Tibial nerve (tissue), 4 donors: ENCODE measurements at regions not wholly inside any gene's neighbourhood (a gene's known extent, or its start where the extent isn't known, plus 50 kb on each side); places are given as distances from the start of the nearest gene placed in this dataset.

Source experiments
- CTCF ChIP-seq, 5 experiments: fragments of 200-600 bp in 3 of 5; fragments of 450-650 bp in 2 of 5; sonication (generic) in 3 of 5; IDR thresholded peaks; one replicate each; pipeline ENCODE4 v1.5.1; 2016 to 2019; ENCODE audit warnings: antibody characterized with exemption in 5 of 5, mild to moderate bottlenecking in 3 of 5, moderate library complexity in 2 of 5
- EP300 ChIP-seq, 2 donors: sonication (generic); formaldehyde crosslinking; IDR thresholded peaks; one replicate each; pipeline ENCODE4 v1.6.1; 2017; ENCODE audit warnings: antibody characterized with exemption in 2 of 2, mild to moderate bottlenecking in 1 of 2
- POLR2A ChIP-seq, 2 donors: fragments of 450-650 bp; IDR thresholded peaks; one replicate each; pipeline ENCODE4 v1.6.1; 2017; ENCODE audit warnings: antibody characterized with exemption in 2 of 2, mild to moderate bottlenecking in 2 of 2, moderate library complexity in 2 of 2

DNA sequence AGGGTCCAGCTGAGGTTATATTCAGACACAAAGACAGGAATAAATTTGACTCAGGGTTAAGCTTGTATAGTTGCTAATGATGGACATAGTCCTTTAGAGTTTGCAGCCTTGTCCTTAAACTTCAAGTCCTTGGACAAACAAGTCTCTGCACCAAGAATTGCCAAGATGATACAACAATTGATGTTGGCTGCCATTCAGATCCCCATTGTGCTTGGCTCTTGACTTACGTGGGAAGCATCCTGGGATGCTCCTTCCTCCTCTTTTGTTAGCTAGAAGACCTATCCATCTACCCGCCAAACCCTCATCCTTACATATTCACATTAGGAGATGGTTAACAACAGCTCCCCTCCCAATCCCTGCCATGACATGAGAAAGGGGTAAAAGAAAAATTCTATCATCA is 115.6 kb downstream of the RDH14 start:
- TF ChIP-seq CTCF (IDR thresholded peaks at IDR 0.05) (no peak), POLR2A (IDR thresholded peaks at IDR 0.05) (no peak), EP300 (IDR thresholded peaks at IDR 0.05) (no peak)
